PFSK-1 (cell line): ENCODE measurements at regions not wholly inside any gene's neighbourhood (a gene's known extent, or its start where the extent isn't known, plus 50 kb on each side); places are given as distances from the start of the nearest gene placed in this dataset.

Experiments
- POLR2AphosphoS5 ChIP-seq: IDR thresholded peaks from 2 replicates; pipeline ENCODE4 v1.6.1; 2012; ENCODE audit warnings: low read depth, mild to moderate bottlenecking, control low read depth, low read length, moderate library complexity
- TAF1 ChIP-seq: IDR thresholded peaks from 2 replicates; pipeline ENCODE4 v1.6.1; 2012; ENCODE audit warnings: low read length, control low read depth, borderline replicate concordance; ENCODE audit not compliant: insufficient read depth

DNA sequence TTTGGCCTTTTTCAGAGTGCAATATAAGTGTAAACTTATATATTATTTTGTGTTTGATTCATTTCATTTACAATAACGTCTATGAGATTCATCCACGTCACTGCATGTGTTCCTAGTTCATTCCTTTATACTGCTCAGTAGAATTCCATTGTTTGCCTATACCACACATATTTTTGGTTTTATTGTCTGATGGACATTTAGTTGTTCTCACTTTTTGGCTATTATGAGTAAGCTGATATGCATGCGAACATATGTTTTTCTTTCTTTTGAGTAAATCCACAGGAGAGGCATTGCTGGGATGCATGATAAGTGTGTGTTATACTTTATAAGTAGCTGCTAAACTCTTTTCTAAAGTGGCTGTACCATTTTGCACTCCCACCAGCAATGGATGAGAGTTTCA, 314.8 kb upstream of the HS6ST1 start:
- TF ChIP-seq POLR2AphosphoS5 (no peak), TAF1 (no peak)
